Ishikawa (cell line): ENCODE measurements at regions not wholly inside any gene's neighbourhood (a gene's known extent, or its start where the extent isn't known, plus 50 kb on each side); places are given as distances from the start of the nearest gene placed in this dataset.

Experiments
- EP300 ChIP-seq: IDR thresholded peaks from 2 replicates; pipeline ENCODE4 v1.6.1; 2012; ENCODE audit warnings: borderline replicate concordance
- MAX ChIP-seq: IDR thresholded peaks from 2 replicates; pipeline ENCODE4 v1.6.1; 2012

GRCh38 chr18:38368886-38369285 is 803.3 kb upstream of the CELF4 start:
- TF ChIP-seq MAX (no peak), EP300 (no peak)
